H1 (cell line): ENCODE measurements at regions not wholly inside any gene's neighbourhood (a gene's known extent, or its start where the extent isn't known, plus 50 kb on each side); places are given as distances from the start of the nearest gene placed in this dataset.

ENCODE experiments used
- CEBPB ChIP-seq: IDR thresholded peaks from 2 replicates; pipeline ENCODE4 v1.6.1; 2012; ENCODE audit warnings: low read depth, low read length
- FOSL1 ChIP-seq: IDR thresholded peaks from 2 replicates; pipeline ENCODE4 v1.6.1; 2011; ENCODE audit warnings: mild to moderate bottlenecking, low read depth, low read length, moderate library complexity; ENCODE audit not compliant: insufficient read depth
- GTF2F1 ChIP-seq: IDR thresholded peaks from 2 replicates; pipeline ENCODE4 v1.6.1; 2012; ENCODE audit warnings: low read depth, low read length, improper control_type of control experiment, borderline replicate concordance
- HDAC2 ChIP-seq, 2 experiments: fragments of 300-600 bp in 1 of 2; sonication (generic) in 1 of 2; IDR thresholded peaks; 2 replicates each; pipeline ENCODE4 v1.6.1; 2011 to 2012; ENCODE audit warnings: low read depth in 2 of 2, low read length in 2 of 2, mild to moderate bottlenecking in 2 of 2, moderate library complexity in 2 of 2, borderline replicate concordance in 1 of 2, inconsistent platforms in 1 of 2
- JUN ChIP-seq: IDR thresholded peaks from 2 replicates; pipeline ENCODE4 v1.6.1; 2011; ENCODE audit warnings: low read depth, mild to moderate bottlenecking, improper control_type of control experiment, low read length
- MAFK ChIP-seq: IDR thresholded peaks from 2 replicates; pipeline ENCODE4 v1.6.1; 2012; ENCODE audit warnings: low read depth, mild to moderate bottlenecking, improper control_type of control experiment, low read length
- NRF1 ChIP-seq: IDR thresholded peaks from 2 replicates; pipeline ENCODE4 v1.6.1; 2011; ENCODE audit warnings: mild to moderate bottlenecking, low read depth, low read length, improper control_type of control experiment
- POLR2A ChIP-seq, 2 experiments: IDR thresholded peaks; 1 replicate in 1 of 2; 2 replicates in 1 of 2; pipeline ENCODE4 v1.6.1; 2011; ENCODE audit warnings: low read depth in 2 of 2, low read length in 2 of 2, mild to moderate bottlenecking in 2 of 2; ENCODE audit errors: control extremely low read depth in 1 of 2
- SAP30 ChIP-seq: fragments of 300-600 bp; sonication (generic); IDR thresholded peaks from 2 replicates; pipeline ENCODE4 v1.7.1; 2012; ENCODE audit warnings: low read length, moderate library complexity, mild to moderate bottlenecking, inconsistent platforms; ENCODE audit not compliant: insufficient read depth, insufficient replicate concordance
- TEAD4 ChIP-seq: IDR thresholded peaks from 2 replicates; pipeline ENCODE4 v1.6.1; 2012; ENCODE audit warnings: low read depth, low read length, inconsistent platforms, mixed read lengths
- ZNF274 ChIP-seq: IDR thresholded peaks from 2 replicates; pipeline ENCODE4 v1.7.0; 2012; ENCODE audit warnings: low read length, borderline replicate concordance; ENCODE audit errors: extremely low read depth

DNA sequence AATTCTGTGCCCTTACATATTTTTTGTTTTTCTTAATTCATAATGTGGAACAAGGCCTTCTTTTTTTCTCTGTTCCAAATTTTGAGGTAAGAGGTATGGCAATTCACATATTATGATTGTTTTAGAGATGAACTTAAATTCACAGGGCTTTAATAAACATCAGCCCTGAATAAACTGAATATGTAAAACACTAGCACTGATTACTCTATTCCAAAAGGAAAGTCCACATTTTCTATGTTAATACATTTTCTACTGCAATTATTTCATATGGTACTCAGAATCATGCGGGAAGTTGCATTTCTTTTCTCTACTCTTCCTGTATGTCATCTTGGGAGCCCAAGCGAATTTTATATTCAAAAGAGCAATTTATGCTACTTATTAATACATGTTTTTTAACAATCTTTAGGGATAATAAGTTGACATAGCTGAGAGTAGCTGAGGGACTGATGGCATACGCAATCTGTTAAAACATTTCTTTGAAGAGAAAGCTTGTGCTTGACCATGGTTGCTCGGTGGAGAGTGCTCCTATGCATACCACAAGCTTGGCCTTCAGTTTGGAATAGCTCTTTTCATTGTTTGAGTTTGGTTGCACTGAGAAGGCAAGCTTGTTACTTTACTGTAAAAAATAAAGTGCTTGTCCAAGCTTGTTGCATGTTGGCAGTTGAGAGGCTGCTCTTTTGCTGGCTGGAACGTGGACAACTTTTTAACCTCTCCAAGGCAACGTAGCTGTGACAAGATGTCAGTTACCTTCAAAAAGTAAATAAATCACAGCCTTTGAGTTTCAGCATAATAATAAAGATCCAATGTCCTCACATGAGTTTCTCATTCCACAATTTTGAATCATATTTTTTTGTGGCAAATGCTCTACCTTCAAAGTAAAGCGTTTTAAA, 196.3 kb upstream of the SPRY1 start (continued):
- no peak for TF ChIP-seq POLR2A (IDR thresholded peaks at IDR 0.05; ENCODE audit: control extremely low read depth in 1 of 2, low read depth in 2 of 2, low read length in 2 of 2)
- TF ChIP-seq TEAD4: no peak
- no peak for TF ChIP-seq MAFK
- no peak for TF ChIP-seq ZNF274
- TF ChIP-seq CEBPB: no peak
- TF ChIP-seq GTF2F1: no peak
- no peak for TF ChIP-seq FOSL1
- no peak for TF ChIP-seq NRF1
- no peak for TF ChIP-seq HDAC2 (IDR thresholded peaks at IDR 0.05; ENCODE audit: borderline replicate concordance in 1 of 2, low read depth in 2 of 2, low read length in 2 of 2)
- TF ChIP-seq JUN: no peak
- TF ChIP-seq SAP30: no peak
